GM23338 (cell line): ENCODE measurements at regions not wholly inside any gene's neighbourhood (a gene's known extent, or its start where the extent isn't known, plus 50 kb on each side); places are given as distances from the start of the nearest gene placed in this dataset.

Experiments used
- ATAC-seq: fragments of 200-7000 bp; cut with Tn5 transposase; 3 replicates; pipeline ENCODE4 v1.9.1; 2020
- DNase-seq: peaks from one replicate; pipeline ENCODE4 v3.0.0-alpha.2; 2015; ENCODE audit warnings: low spot score
- H2AFZ ChIP-seq: fragments of 200-600 bp; sonication (generic); 2 replicates; pipeline ENCODE4 v1.8.0; 2016; ENCODE audit warnings: antibody characterized with exemption, mild to moderate bottlenecking, moderate library complexity
- H3F3A ChIP-seq: fragments of 200-600 bp; sonication (generic); replicated peaks from 2 replicates; pipeline ENCODE4 v1.8.0; 2017; ENCODE audit warnings: antibody characterized with exemption, mixed run types, low read depth
- H3K27ac ChIP-seq: fragments of 200-600 bp; sonication (generic); 2 replicates; pipeline ENCODE4 v1.6.1; 2016; ENCODE audit warnings: low read depth
- H3K27me3 ChIP-seq: fragments of 200-600 bp; sonication (generic); 2 replicates; pipeline ENCODE4 v1.8.0; 2016; ENCODE audit warnings: mild to moderate bottlenecking, mixed run types, moderate library complexity; ENCODE audit not compliant: insufficient read depth
- H3K36me3 ChIP-seq: fragments of 200-600 bp; sonication (generic); 2 replicates; pipeline ENCODE4 v1.8.0; 2016; ENCODE audit warnings: mild to moderate bottlenecking; ENCODE audit not compliant: insufficient read depth
- H3K4me1 ChIP-seq: fragments of 200-600 bp; sonication (generic); 2 replicates; pipeline ENCODE4 v1.8.0; 2016; ENCODE audit warnings: mild to moderate bottlenecking, moderate library complexity; ENCODE audit not compliant: insufficient read depth
- H3K4me2 ChIP-seq: fragments of 200-600 bp; sonication (generic); 2 replicates; pipeline ENCODE4 v1.7.1; 2017; ENCODE audit warnings: mixed run types
- H3K4me3 ChIP-seq: fragments of 200-600 bp; sonication (generic); 2 replicates; pipeline ENCODE4 v1.6.1; 2016; ENCODE audit warnings: mixed run types
- H3K79me2 ChIP-seq: fragments of 200-600 bp; sonication (generic); replicated peaks from 2 replicates; pipeline ENCODE4 v1.8.0; 2017; ENCODE audit warnings: mild to moderate bottlenecking; ENCODE audit not compliant: insufficient read depth
- H3K9me2 ChIP-seq: fragments of 200-600 bp; sonication (generic); 2 replicates; pipeline ENCODE4 v1.8.0; 2017; ENCODE audit not compliant: insufficient read depth
- H4K20me1 ChIP-seq: fragments of 200-600 bp; sonication (generic); replicated peaks from 2 replicates; pipeline ENCODE4 v1.8.0; 2017; ENCODE audit warnings: mild to moderate bottlenecking; ENCODE audit not compliant: insufficient read depth
- H3K27ac Mint-ChIP-seq: 2 replicates; pipeline ENCODE4 v1.8.0; 2020; ENCODE audit warnings: inconsistent platforms, mild to moderate bottlenecking, moderate library complexity, mixed read lengths
- H3K27me3 Mint-ChIP-seq: 3 replicates; pipeline ENCODE4 v1.8.0; 2022; ENCODE audit warnings: low read depth, mild to moderate bottlenecking, moderate library complexity, mixed read lengths, inconsistent platforms; ENCODE audit not compliant: insufficient read depth, poor library complexity
- H3K36me3 Mint-ChIP-seq: 3 replicates; pipeline ENCODE4 v1.8.0; 2021; ENCODE audit warnings: low read depth, mild to moderate bottlenecking, inconsistent platforms, moderate library complexity, mixed read lengths
- H3K4me1 Mint-ChIP-seq: 3 replicates; pipeline ENCODE4 v1.8.0; 2020; ENCODE audit warnings: mild to moderate bottlenecking, inconsistent platforms, mixed read lengths
- H3K4me3 Mint-ChIP-seq: 3 replicates; pipeline ENCODE4 v1.8.0; 2021; ENCODE audit warnings: moderate library complexity, mild to moderate bottlenecking, inconsistent platforms, mixed read lengths
- H3K9me3 Mint-ChIP-seq: 3 replicates; pipeline ENCODE4 v1.8.0; 2020; ENCODE audit warnings: moderate library complexity, mild to moderate bottlenecking, inconsistent platforms, mixed read lengths
- CREB1 ChIP-seq: fragments of 250-450 bp; sonication (Bioruptor Pico); IDR thresholded peaks from 2 replicates; pipeline ENCODE4 v1.5.0; 2020; ENCODE audit warnings: low read depth, mild to moderate bottlenecking, moderate library complexity
- EZH2 ChIP-seq: fragments of 200-600 bp; sonication (generic); IDR thresholded peaks from one replicate; pipeline ENCODE4 v1.8.0; 2017; ENCODE audit warnings: antibody characterized with exemption, mild to moderate bottlenecking, low read depth; ENCODE audit not compliant: unreplicated experiment
- EZH2phosphoT487 ChIP-seq: fragments of 200-600 bp; sonication (generic); IDR thresholded peaks from one replicate; pipeline ENCODE4 v1.8.1; 2018; ENCODE audit warnings: antibody characterized with exemption; ENCODE audit not compliant: unreplicated experiment
- JUNB ChIP-seq: IDR thresholded peaks from one replicate; pipeline ENCODE4 v1.6.1; 2016; ENCODE audit warnings: antibody characterized with exemption; ENCODE audit not compliant: unreplicated experiment
- NANOG ChIP-seq: IDR thresholded peaks from 2 replicates; pipeline ENCODE4 v1.6.1; 2016; ENCODE audit warnings: antibody characterized with exemption, borderline replicate concordance
- POLR2AphosphoS5 ChIP-seq: IDR thresholded peaks from 2 replicates; pipeline ENCODE4 v1.6.1; 2016; ENCODE audit warnings: antibody characterized with exemption, low read depth
- STAT1 ChIP-seq: IDR thresholded peaks from one replicate; pipeline ENCODE4 v1.6.1; 2016; ENCODE audit warnings: antibody characterized with exemption; ENCODE audit not compliant: unreplicated experiment
- ZNF114 ChIP-seq: fragments of 250-450 bp; sonication (Bioruptor Pico); IDR thresholded peaks from 2 replicates; pipeline ENCODE4 v1.5.0; 2020; ENCODE audit warnings: mild to moderate bottlenecking, moderate library complexity
- ZNF331 ChIP-seq: fragments of 250-450 bp; sonication (Bioruptor Pico); IDR thresholded peaks from 2 replicates; pipeline ENCODE4 v1.5.0; 2020; ENCODE audit warnings: low read depth, mild to moderate bottlenecking, moderate library complexity
- TF ChIP-seq, protein P1 (sequence below), 2 experiments: fragments of 200-600 bp in 1 of 2; sonication (generic) in 1 of 2; conservative IDR thresholded peaks; 2 replicates each; pipeline versions ENCODE4 v1.5.1 to v1.6.1; 2016 to 2017; ENCODE audit warnings: antibody characterized with exemption in 2 of 2, low read depth in 2 of 2, mild to moderate bottlenecking in 2 of 2, moderate library complexity in 1 of 2
- TF ChIP-seq, protein P2 (sequence below): fragments of 250-450 bp; sonication (Bioruptor Pico); IDR thresholded peaks from 2 replicates; pipeline ENCODE4 v1.5.0; 2020; ENCODE audit warnings: mild to moderate bottlenecking, moderate library complexity
- TF ChIP-seq, protein P3 (sequence below): IDR thresholded peaks from 2 replicates; pipeline ENCODE4 v1.6.1; 2016; ENCODE audit warnings: antibody characterized with exemption
- TF ChIP-seq, protein P4 (sequence below): IDR thresholded peaks from one replicate; pipeline ENCODE4 v1.6.1; 2018; ENCODE audit warnings: antibody characterized with exemption; ENCODE audit not compliant: unreplicated experiment

DNA sequence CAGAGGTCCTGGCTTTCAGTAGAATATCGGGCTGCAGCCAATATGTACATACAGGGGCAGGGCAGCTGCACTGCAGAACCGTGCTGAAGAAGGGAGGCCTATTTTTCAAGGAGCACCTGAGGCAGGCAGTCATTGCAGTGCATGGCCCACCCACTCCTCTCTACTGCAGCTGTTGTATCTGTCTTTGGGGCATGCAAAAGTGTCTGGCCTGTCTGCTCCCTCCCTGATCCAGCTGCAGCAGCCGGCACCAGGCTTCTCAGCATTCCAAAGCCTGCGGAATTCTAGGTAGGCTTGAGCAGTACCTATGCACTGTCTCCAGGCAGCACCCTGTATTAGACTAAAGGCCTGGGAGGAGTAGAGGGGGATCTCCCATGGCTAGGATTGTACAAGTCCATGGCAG, 415.2 kb upstream of the MAGEB16 start:
- H4K20me1 ChIP-seq = no peaks in the 10 kb centered on the region
- H3K9me2 ChIP-seq = no peaks in the 10 kb centered on the region
- no peaks in the 10 kb centered on the region for H3K79me2 ChIP-seq
- no peaks in the 10 kb centered on the region for H3K27me3 ChIP-seq
- no peaks in the 10 kb centered on the region for H3K4me1 ChIP-seq
- H3K4me3 ChIP-seq = no peak overlapping the region
- no peak overlapping the region for H2AFZ ChIP-seq
- H3K4me1 Mint-ChIP-seq = no peaks in the 10 kb centered on the region
- H3K4me3 Mint-ChIP-seq = no peak overlapping the region
- H3K9me3 Mint-ChIP-seq = no peaks in the 10 kb centered on the region
- H3F3A ChIP-seq = no peaks in the 10 kb centered on the region
- no peak overlapping the region for H3K27ac ChIP-seq
- TF ChIP-seq, protein P1, sequence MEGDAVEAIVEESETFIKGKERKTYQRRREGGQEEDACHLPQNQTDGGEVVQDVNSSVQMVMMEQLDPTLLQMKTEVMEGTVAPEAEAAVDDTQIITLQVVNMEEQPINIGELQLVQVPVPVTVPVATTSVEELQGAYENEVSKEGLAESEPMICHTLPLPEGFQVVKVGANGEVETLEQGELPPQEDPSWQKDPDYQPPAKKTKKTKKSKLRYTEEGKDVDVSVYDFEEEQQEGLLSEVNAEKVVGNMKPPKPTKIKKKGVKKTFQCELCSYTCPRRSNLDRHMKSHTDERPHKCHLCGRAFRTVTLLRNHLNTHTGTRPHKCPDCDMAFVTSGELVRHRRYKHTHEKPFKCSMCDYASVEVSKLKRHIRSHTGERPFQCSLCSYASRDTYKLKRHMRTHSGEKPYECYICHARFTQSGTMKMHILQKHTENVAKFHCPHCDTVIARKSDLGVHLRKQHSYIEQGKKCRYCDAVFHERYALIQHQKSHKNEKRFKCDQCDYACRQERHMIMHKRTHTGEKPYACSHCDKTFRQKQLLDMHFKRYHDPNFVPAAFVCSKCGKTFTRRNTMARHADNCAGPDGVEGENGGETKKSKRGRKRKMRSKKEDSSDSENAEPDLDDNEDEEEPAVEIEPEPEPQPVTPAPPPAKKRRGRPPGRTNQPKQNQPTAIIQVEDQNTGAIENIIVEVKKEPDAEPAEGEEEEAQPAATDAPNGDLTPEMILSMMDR (conservative IDR thresholded peaks at IDR 0.05; ENCODE audit: low read depth in 2 of 2) = no peak
- TF ChIP-seq, protein P2, sequence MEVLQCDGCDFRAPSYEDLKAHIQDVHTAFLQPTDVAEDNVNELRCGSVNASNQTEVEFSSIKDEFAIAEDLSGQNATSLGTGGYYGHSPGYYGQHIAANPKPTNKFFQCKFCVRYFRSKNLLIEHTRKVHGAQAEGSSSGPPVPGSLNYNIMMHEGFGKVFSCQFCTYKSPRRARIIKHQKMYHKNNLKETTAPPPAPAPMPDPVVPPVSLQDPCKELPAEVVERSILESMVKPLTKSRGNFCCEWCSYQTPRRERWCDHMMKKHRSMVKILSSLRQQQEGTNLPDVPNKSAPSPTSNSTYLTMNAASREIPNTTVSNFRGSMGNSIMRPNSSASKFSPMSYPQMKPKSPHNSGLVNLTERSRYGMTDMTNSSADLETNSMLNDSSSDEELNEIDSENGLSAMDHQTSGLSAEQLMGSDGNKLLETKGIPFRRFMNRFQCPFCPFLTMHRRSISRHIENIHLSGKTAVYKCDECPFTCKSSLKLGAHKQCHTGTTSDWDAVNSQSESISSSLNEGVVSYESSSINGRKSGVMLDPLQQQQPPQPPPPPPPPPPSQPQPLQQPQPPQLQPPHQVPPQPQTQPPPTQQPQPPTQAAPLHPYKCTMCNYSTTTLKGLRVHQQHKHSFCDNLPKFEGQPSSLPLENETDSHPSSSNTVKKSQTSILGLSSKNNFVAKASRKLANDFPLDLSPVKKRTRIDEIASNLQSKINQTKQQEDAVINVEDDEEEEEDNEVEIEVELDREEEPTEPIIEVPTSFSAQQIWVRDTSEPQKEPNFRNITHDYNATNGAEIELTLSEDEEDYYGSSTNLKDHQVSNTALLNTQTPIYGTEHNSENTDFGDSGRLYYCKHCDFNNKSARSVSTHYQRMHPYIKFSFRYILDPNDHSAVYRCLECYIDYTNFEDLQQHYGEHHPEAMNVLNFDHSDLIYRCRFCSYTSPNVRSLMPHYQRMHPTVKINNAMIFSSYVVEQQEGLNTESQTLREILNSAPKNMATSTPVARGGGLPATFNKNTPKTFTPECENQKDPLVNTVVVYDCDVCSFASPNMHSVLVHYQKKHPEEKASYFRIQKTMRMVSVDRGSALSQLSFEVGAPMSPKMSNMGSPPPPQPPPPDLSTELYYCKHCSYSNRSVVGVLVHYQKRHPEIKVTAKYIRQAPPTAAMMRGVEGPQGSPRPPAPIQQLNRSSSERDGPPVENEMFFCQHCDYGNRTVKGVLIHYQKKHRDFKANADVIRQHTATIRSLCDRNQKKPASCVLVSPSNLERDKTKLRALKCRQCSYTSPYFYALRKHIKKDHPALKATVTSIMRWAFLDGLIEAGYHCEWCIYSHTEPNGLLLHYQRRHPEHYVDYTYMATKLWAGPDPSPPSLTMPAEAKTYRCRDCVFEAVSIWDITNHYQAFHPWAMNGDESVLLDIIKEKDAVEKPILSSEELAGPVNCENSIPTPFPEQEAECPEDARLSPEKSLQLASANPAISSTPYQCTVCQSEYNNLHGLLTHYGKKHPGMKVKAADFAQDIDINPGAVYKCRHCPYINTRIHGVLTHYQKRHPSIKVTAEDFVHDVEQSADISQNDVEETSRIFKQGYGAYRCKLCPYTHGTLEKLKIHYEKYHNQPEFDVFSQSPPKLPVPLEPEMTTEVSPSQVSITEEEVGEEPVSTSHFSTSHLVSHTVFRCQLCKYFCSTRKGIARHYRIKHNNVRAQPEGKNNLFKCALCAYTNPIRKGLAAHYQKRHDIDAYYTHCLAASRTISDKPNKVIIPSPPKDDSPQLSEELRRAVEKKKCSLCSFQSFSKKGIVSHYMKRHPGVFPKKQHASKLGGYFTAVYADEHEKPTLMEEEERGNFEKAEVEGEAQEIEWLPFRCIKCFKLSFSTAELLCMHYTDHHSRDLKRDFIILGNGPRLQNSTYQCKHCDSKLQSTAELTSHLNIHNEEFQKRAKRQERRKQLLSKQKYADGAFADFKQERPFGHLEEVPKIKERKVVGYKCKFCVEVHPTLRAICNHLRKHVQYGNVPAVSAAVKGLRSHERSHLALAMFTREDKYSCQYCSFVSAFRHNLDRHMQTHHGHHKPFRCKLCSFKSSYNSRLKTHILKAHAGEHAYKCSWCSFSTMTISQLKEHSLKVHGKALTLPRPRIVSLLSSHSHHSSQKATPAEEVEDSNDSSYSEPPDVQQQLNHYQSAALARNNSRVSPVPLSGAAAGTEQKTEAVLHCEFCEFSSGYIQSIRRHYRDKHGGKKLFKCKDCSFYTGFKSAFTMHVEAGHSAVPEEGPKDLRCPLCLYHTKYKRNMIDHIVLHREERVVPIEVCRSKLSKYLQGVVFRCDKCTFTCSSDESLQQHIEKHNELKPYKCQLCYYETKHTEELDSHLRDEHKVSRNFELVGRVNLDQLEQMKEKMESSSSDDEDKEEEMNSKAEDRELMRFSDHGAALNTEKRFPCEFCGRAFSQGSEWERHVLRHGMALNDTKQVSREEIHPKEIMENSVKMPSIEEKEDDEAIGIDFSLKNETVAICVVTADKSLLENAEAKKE = no peak
- no peak for TF ChIP-seq JUNB
- no peak for TF ChIP-seq CREB1 (CRISPR knock-in tag)
- TF ChIP-seq EZH2phosphoT487 = no peak
- TF ChIP-seq ZNF331 = no peak
- TF ChIP-seq POLR2AphosphoS5 = no peak
- no peak for TF ChIP-seq STAT1
- no peak for TF ChIP-seq EZH2
- TF ChIP-seq, protein P3, sequence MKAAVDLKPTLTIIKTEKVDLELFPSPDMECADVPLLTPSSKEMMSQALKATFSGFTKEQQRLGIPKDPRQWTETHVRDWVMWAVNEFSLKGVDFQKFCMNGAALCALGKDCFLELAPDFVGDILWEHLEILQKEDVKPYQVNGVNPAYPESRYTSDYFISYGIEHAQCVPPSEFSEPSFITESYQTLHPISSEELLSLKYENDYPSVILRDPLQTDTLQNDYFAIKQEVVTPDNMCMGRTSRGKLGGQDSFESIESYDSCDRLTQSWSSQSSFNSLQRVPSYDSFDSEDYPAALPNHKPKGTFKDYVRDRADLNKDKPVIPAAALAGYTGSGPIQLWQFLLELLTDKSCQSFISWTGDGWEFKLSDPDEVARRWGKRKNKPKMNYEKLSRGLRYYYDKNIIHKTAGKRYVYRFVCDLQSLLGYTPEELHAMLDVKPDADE = no peak
- TF ChIP-seq, protein P4, sequence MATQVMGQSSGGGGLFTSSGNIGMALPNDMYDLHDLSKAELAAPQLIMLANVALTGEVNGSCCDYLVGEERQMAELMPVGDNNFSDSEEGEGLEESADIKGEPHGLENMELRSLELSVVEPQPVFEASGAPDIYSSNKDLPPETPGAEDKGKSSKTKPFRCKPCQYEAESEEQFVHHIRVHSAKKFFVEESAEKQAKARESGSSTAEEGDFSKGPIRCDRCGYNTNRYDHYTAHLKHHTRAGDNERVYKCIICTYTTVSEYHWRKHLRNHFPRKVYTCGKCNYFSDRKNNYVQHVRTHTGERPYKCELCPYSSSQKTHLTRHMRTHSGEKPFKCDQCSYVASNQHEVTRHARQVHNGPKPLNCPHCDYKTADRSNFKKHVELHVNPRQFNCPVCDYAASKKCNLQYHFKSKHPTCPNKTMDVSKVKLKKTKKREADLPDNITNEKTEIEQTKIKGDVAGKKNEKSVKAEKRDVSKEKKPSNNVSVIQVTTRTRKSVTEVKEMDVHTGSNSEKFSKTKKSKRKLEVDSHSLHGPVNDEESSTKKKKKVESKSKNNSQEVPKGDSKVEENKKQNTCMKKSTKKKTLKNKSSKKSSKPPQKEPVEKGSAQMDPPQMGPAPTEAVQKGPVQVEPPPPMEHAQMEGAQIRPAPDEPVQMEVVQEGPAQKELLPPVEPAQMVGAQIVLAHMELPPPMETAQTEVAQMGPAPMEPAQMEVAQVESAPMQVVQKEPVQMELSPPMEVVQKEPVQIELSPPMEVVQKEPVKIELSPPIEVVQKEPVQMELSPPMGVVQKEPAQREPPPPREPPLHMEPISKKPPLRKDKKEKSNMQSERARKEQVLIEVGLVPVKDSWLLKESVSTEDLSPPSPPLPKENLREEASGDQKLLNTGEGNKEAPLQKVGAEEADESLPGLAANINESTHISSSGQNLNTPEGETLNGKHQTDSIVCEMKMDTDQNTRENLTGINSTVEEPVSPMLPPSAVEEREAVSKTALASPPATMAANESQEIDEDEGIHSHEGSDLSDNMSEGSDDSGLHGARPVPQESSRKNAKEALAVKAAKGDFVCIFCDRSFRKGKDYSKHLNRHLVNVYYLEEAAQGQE = no peak
- TF ChIP-seq NANOG = no peak
- TF ChIP-seq ZNF114 (CRISPR knock-in tag) = no peak
- H3K4me2 ChIP-seq = no peak overlapping the region
- H3K36me3 ChIP-seq = no peaks in the 10 kb centered on the region
- H3K36me3 Mint-ChIP-seq = no peaks in the 10 kb centered on the region
- DNase-seq = peak; percentile 0
- no peak overlapping the region for H3K27ac Mint-ChIP-seq
- no peak for ATAC-seq
- H3K27me3 Mint-ChIP-seq = no peaks in the 10 kb centered on the region
